NT2/D1 (cell line): ENCODE measurements at regions not wholly inside any gene's neighbourhood (a gene's known extent, or its start where the extent isn't known, plus 50 kb on each side); places are given as distances from the start of the nearest gene placed in this dataset.

Experiments
- YY1 ChIP-seq: IDR thresholded peaks from 2 replicates; pipeline ENCODE4 v1.6.1; 2011; ENCODE audit not compliant: insufficient read length, insufficient read depth
- ZNF274 ChIP-seq: IDR thresholded peaks from 2 replicates; pipeline ENCODE4 v1.6.1; 2011; ENCODE audit warnings: mild to moderate bottlenecking, low read depth, low read length

DNA sequence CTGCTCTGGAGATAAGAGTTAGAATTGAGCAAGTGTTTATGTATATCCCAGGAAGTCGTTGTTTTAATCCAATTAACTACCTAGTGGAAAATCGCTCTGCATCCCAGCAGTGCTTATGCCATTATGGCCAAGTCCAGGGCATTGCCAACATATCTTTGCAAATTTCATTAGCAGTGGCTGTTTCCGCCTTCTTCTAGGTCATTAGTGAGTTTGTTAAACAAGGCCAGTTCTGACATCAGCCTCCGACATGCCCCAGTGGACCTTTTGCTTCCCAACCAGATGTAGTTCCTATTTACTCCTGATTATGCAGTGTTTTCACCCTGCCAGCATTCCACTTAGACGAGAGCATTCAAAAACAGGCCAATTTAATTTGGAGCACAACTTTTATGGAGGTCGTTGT lies 106.8 kb upstream of the FAM78B start:
- no peak for TF ChIP-seq YY1
- TF ChIP-seq ZNF274, result no peak
